ENCODE measurements at regions not wholly inside any gene's neighbourhood (a gene's known extent, or its start where the extent isn't known, plus 50 kb on each side); places are given as distances from the start of the nearest gene placed in this dataset.

GRCh38 chr11:112605093-112605666 lies 344.5 kb upstream of the PLET1 start:
- TF ChIP-seq POLR2AphosphoS5 (IDR thresholded peaks at IDR 0.05; ENCODE audit: low read depth, low read length) (no peak), GABPA (IDR thresholded peaks at IDR 0.05; ENCODE audit: borderline replicate concordance, insufficient read depth, low read length) (no peak), EZH2 (IDR thresholded peaks at IDR 0.05; ENCODE audit: low read depth, low read length, severe bottlenecking) (no peak), CHD2 (IDR thresholded peaks at IDR 0.05; ENCODE audit: low read length) (no peak), JUN (IDR thresholded peaks at IDR 0.05; ENCODE audit: low read depth, low read length) (no peak), POLR2A (IDR thresholded peaks at IDR 0.05; ENCODE audit: control extremely low read depth in 1 of 2, low read depth in 2 of 2, low read length in 2 of 2) (no peak), TEAD4 (IDR thresholded peaks at IDR 0.05; ENCODE audit: low read depth, low read length) (no peak), KDM1A (IDR thresholded peaks at IDR 0.05; ENCODE audit: borderline replicate concordance, low read length) (no peak)
- TF ChIP-seq, protein P1, sequence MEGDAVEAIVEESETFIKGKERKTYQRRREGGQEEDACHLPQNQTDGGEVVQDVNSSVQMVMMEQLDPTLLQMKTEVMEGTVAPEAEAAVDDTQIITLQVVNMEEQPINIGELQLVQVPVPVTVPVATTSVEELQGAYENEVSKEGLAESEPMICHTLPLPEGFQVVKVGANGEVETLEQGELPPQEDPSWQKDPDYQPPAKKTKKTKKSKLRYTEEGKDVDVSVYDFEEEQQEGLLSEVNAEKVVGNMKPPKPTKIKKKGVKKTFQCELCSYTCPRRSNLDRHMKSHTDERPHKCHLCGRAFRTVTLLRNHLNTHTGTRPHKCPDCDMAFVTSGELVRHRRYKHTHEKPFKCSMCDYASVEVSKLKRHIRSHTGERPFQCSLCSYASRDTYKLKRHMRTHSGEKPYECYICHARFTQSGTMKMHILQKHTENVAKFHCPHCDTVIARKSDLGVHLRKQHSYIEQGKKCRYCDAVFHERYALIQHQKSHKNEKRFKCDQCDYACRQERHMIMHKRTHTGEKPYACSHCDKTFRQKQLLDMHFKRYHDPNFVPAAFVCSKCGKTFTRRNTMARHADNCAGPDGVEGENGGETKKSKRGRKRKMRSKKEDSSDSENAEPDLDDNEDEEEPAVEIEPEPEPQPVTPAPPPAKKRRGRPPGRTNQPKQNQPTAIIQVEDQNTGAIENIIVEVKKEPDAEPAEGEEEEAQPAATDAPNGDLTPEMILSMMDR (IDR thresholded peaks at IDR 0.05; ENCODE audit: control extremely low read depth in 1 of 3, insufficient read depth in 1 of 3, low read depth in 1 of 3, low read length in 3 of 3), result no peak
- TF ChIP-seq, protein P2, sequence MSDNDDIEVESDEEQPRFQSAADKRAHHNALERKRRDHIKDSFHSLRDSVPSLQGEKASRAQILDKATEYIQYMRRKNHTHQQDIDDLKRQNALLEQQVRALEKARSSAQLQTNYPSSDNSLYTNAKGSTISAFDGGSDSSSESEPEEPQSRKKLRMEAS (IDR thresholded peaks at IDR 0.05), result no peak

Measured in H1 (cell line).